Subcutaneous abdominal adipose tissue (tissue), 5 donors: ENCODE measurements at regions not wholly inside any gene's neighbourhood (a gene's known extent, or its start where the extent isn't known, plus 50 kb on each side); places are given as distances from the start of the nearest gene placed in this dataset.
A peak's percentile ranks its signal among the peaks of the same experiment; 100 is the strongest.
"Not testable (repeated sequence)": the region's sequence is repeated elsewhere in the genome, so short reads cannot be mapped to it uniquely, and the experiment has no call there.

Source experiments
- H3K27ac ChIP-seq: one replicate; pipeline ENCODE4 v1.7.0; 2013; ENCODE audit warnings: low read depth, mild to moderate bottlenecking, inconsistent platforms, low read length, moderate library complexity
- H3K27me3 ChIP-seq, 5 donors: one replicate each; pipeline ENCODE4 v1.7.0; 2013; ENCODE audit warnings: low read length in 5 of 5, inconsistent platforms in 1 of 5; ENCODE audit not compliant: control insufficient read depth in 5 of 5, insufficient read depth in 4 of 5
- H3K36me3 ChIP-seq, 5 donors: one replicate each; pipeline ENCODE4 v1.7.0; 2013; ENCODE audit warnings: low read length in 5 of 5; ENCODE audit not compliant: control insufficient read depth in 5 of 5, insufficient read depth in 5 of 5
- H3K4me1 ChIP-seq, 5 donors: one replicate each; pipeline ENCODE4 v1.7.0; 2013; ENCODE audit warnings: low read length in 5 of 5, mild to moderate bottlenecking in 3 of 5, moderate library complexity in 1 of 5; ENCODE audit not compliant: control insufficient read depth in 5 of 5, insufficient read depth in 5 of 5
- H3K4me3 ChIP-seq, 5 donors: one replicate each; pipeline ENCODE4 v1.7.0; 2013; ENCODE audit warnings: low read length in 5 of 5, low read depth in 1 of 5
- H3K9ac ChIP-seq, 5 donors: one replicate each; pipeline ENCODE4 v1.7.0; 2013; ENCODE audit warnings: low read length in 5 of 5, mild to moderate bottlenecking in 4 of 5, moderate library complexity in 3 of 5
- H3K9me3 ChIP-seq, 5 donors: one replicate each; pipeline ENCODE4 v1.7.0; 2013; ENCODE audit warnings: low read length in 5 of 5; ENCODE audit not compliant: control insufficient read depth in 5 of 5
- donor health status: healthy.
- donor health status: healthy.
- donor health status: healthy.
- donor health status: healthy.
- donor health status: healthy.

- not testable (repeated sequence) for H3K9ac ChIP-seq, H3K27ac ChIP-seq, H3K9me3 ChIP-seq, H3K27me3 ChIP-seq, H3K4me3 ChIP-seq, H3K36me3 ChIP-seq
- H3K4me1 ChIP-seq, result peaks cover 0 to 22% (median 17%) of the 10 kb centered on the region in 5 donors
Measured at GRCh38 chr11:34797497-34797896, 118.7 kb downstream of the APIP start.

GRCh38 chr11:34795641-34796040 is 120.5 kb downstream of the APIP start:
- no peaks in the 10 kb centered on the region for H3K36me3 ChIP-seq
- H3K27me3 ChIP-seq, result no peaks in the 10 kb centered on the region
- H3K4me1 ChIP-seq, result peaks cover 0 to 26% (median 25%) of the 10 kb centered on the region in 5 donors
- H3K27ac ChIP-seq, result no peak overlapping the region
- H3K9me3 ChIP-seq, result no peaks in the 10 kb centered on the region
- no peak overlapping the region for H3K4me3 ChIP-seq
- no peak overlapping the region for H3K9ac ChIP-seq

- no peaks in the 10 kb centered on the region for H3K27me3 ChIP-seq
- H3K4me3 ChIP-seq, result no peak overlapping the region
- H3K9me3 ChIP-seq, result no peaks in the 10 kb centered on the region
- H3K4me1 ChIP-seq, result peaks cover 0 to 25% (median 22%) of the 10 kb centered on the region in 5 donors
- H3K27ac ChIP-seq, result no peak overlapping the region
- H3K36me3 ChIP-seq, result no peaks in the 10 kb centered on the region
- no peak overlapping the region for H3K9ac ChIP-seq
Measured at GRCh38 chr11:34794696-34795095, 121.5 kb downstream of the APIP start.

- Histone ChIP-seq H3K27me3 (no peaks in the 10 kb centered on the region), H3K36me3 (no peaks in the 10 kb centered on the region), H3K4me1 (peaks cover 0 to 25% (median 19%) of the 10 kb centered on the region in 5 donors), H3K9me3 (no peaks in the 10 kb centered on the region), H3K27ac (no peak overlapping the region), H3K9ac (no peak overlapping the region), H3K4me3 (peak overlapping the region in 1 of 5 donors; percentile 19)
Measured at GRCh38 chr11:34793666-34794065, 122.5 kb downstream of the APIP start.

- H3K9ac ChIP-seq, result no peak overlapping the region
- no peak overlapping the region for H3K4me3 ChIP-seq
- no peaks in the 10 kb centered on the region for H3K9me3 ChIP-seq
- H3K36me3 ChIP-seq, result no peaks in the 10 kb centered on the region
- H3K27ac ChIP-seq, result no peak overlapping the region
- H3K27me3 ChIP-seq, result no peaks in the 10 kb centered on the region
- H3K4me1 ChIP-seq, result peaks cover 0 to 25% (median 19%) of the 10 kb centered on the region in 5 donors
Measured at GRCh38 chr11:34792814-34793258, 123.3 kb downstream of the APIP start.

GRCh38 chr11:34791780-34792542 is 124.2 kb downstream of the APIP start:
- H3K4me3 ChIP-seq, result no peak overlapping the region
- no peaks in the 10 kb centered on the region for H3K36me3 ChIP-seq
- no peaks in the 10 kb centered on the region for H3K9me3 ChIP-seq
- H3K4me1 ChIP-seq, result peaks cover 0 to 25% (median 19%) of the 10 kb centered on the region in 5 donors
- H3K27me3 ChIP-seq, result no peaks in the 10 kb centered on the region
- H3K9ac ChIP-seq, result no peak overlapping the region
- H3K27ac ChIP-seq, result no peak overlapping the region

- Histone ChIP-seq H3K27me3 (no peaks in the 10 kb centered on the region), H3K27ac (no peak overlapping the region), H3K4me1 (peaks cover 0 to 25% (median 19%) of the 10 kb centered on the region in 5 donors), H3K9ac (no peak overlapping the region), H3K9me3 (no peaks in the 10 kb centered on the region), H3K4me3 (no peak overlapping the region), H3K36me3 (no peaks in the 10 kb centered on the region)
Measured at GRCh38 chr11:34790620-34791019, 125.6 kb downstream of the APIP start.

GRCh38 chr11:34789196-34789834 is 126.9 kb downstream of the APIP start:
- H3K27me3 ChIP-seq, result no peaks in the 10 kb centered on the region
- H3K9ac ChIP-seq, result no peak overlapping the region
- no peaks in the 10 kb centered on the region for H3K36me3 ChIP-seq
- no peak overlapping the region for H3K4me3 ChIP-seq
- no peak overlapping the region for H3K27ac ChIP-seq
- peaks cover 0 to 25% (median 19%) of the 10 kb centered on the region in 5 donors for H3K4me1 ChIP-seq
- H3K9me3 ChIP-seq, result no peaks in the 10 kb centered on the region

GRCh38 chr11:34788642-34789041 is 127.5 kb downstream of the APIP start:
- Histone ChIP-seq H3K36me3 (no peaks in the 10 kb centered on the region), H3K9ac (no peak overlapping the region), H3K4me3 (no peak overlapping the region), H3K4me1 (peaks cover 0 to 20% (median 16%) of the 10 kb centered on the region in 5 donors), H3K27ac (no peak overlapping the region), H3K9me3 (no peaks in the 10 kb centered on the region), H3K27me3 (no peaks in the 10 kb centered on the region)

GRCh38 chr11:34787895-34788294 is 128.3 kb downstream of the APIP start:
- H3K27ac ChIP-seq, result no peak overlapping the region
- peaks cover 0 to 13% (median 8%) of the 10 kb centered on the region in 5 donors for H3K4me1 ChIP-seq
- H3K9ac ChIP-seq, result no peak overlapping the region
- H3K36me3 ChIP-seq, result no peaks in the 10 kb centered on the region
- H3K4me3 ChIP-seq, result no peak overlapping the region
- no peaks in the 10 kb centered on the region for H3K9me3 ChIP-seq
- H3K27me3 ChIP-seq, result no peaks in the 10 kb centered on the region
